Hepatocyte (in vitro differentiated cells): ENCODE measurements at regions not wholly inside any gene's neighbourhood (a gene's known extent, or its start where the extent isn't known, plus 50 kb on each side); places are given as distances from the start of the nearest gene placed in this dataset.

Experiments used
- DNase-seq: peaks from one replicate; pipeline ENCODE4 v3.0.0-alpha.2; 2016; ENCODE audit warnings: low spot score
- H2AFZ ChIP-seq: fragments of 200-600 bp; sonication (generic); 2 replicates; pipeline ENCODE4 v1.6.0; 2016; ENCODE audit warnings: antibody characterized with exemption, mild to moderate bottlenecking
- H3K27ac ChIP-seq: fragments of 200-600 bp; sonication (generic); 2 replicates; pipeline ENCODE4 v1.5.1; 2016; ENCODE audit warnings: mild to moderate bottlenecking
- H3K27me3 ChIP-seq: fragments of 200-600 bp; sonication (generic); 2 replicates; pipeline ENCODE4 v1.6.1; 2016
- H3K36me3 ChIP-seq: fragments of 200-600 bp; sonication (generic); replicated peaks from 2 replicates; pipeline ENCODE4 v1.5.1; 2016; ENCODE audit warnings: low read depth; ENCODE audit not compliant: insufficient read depth
- H3K4me1 ChIP-seq: fragments of 200-600 bp; sonication (generic); 2 replicates; pipeline ENCODE4 v1.5.1; 2016; ENCODE audit warnings: mild to moderate bottlenecking, moderate library complexity; ENCODE audit not compliant: insufficient read depth
- H3K4me2 ChIP-seq: fragments of 200-600 bp; sonication (generic); 2 replicates; pipeline ENCODE4 v1.6.0; 2016
- H3K4me3 ChIP-seq: fragments of 200-600 bp; sonication (generic); 2 replicates; pipeline ENCODE4 v1.5.1; 2016; ENCODE audit warnings: mild to moderate bottlenecking
- H3K79me2 ChIP-seq: fragments of 200-600 bp; sonication (generic); 2 replicates; pipeline ENCODE4 v1.6.0; 2017; ENCODE audit warnings: mild to moderate bottlenecking
- H3K9me2 ChIP-seq: fragments of 200-600 bp; sonication (generic); replicated peaks from 2 replicates; pipeline ENCODE4 v1.6.0; 2017; ENCODE audit warnings: mild to moderate bottlenecking; ENCODE audit not compliant: insufficient read depth
- H3K9me3 ChIP-seq: fragments of 200-600 bp; sonication (generic); 2 replicates; pipeline ENCODE4 v1.5.1; 2016; ENCODE audit warnings: low read depth, mild to moderate bottlenecking
- H4K20me1 ChIP-seq: fragments of 200-600 bp; sonication (generic); 2 replicates; pipeline ENCODE4 v1.6.0; 2016; ENCODE audit warnings: mild to moderate bottlenecking; ENCODE audit not compliant: insufficient read depth, poor library complexity, severe bottlenecking
- EZH2 ChIP-seq: fragments of 200-600 bp; sonication (generic); IDR thresholded peaks from 2 replicates; pipeline ENCODE4 v1.6.1; 2016; ENCODE audit warnings: antibody characterized with exemption, mild to moderate bottlenecking, borderline replicate concordance
- EZH2phosphoT487 ChIP-seq: fragments of 200-600 bp; sonication (generic); IDR thresholded peaks from one replicate; pipeline ENCODE4 v1.6.1; 2018; ENCODE audit warnings: antibody characterized with exemption, mild to moderate bottlenecking, low read depth, moderate library complexity; ENCODE audit not compliant: unreplicated experiment, severe bottlenecking
- WGBS: methylation state at CpG from one replicate; pipeline ENCODE4 v1.1.6; 2016; ENCODE audit warnings: low lambda C conversion rate; ENCODE audit errors: missing lambda C conversion rate; 5-methylcytosine and 5-hydroxymethylcytosine counted together
- TF ChIP-seq, protein P1 (sequence below): fragments of 200-600 bp; sonication (generic); IDR thresholded peaks from 2 replicates; pipeline ENCODE4 v1.5.1; 2016; ENCODE audit warnings: antibody characterized with exemption, mild to moderate bottlenecking; ENCODE audit not compliant: poor library complexity

DNA sequence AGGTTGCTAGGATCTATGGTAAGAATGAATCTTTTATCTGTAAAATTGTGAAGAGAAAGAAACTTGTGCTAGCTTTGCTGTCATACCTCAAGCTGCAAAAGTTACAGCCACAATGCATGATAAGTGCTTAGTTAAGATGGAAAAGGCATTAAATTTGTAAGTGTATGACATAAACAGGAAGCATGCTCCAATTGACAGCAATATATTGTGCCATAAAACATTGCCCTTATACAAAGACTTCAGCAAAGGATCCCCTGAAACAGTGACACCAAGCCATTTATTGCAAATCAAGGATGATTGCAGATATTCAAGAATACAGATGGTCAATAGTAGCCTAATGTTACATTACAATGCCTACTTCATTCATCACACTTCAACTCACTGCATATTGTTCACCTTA is 283.1 kb downstream of the CPS1 start:
- no peaks in the 10 kb centered on the region for H4K20me1 ChIP-seq
- H3K4me2 ChIP-seq: no peak overlapping the region
- no peaks in the 10 kb centered on the region for H3K36me3 ChIP-seq
- no peak overlapping the region for H2AFZ ChIP-seq
- TF ChIP-seq EZH2phosphoT487: no peak
- TF ChIP-seq, protein P1, sequence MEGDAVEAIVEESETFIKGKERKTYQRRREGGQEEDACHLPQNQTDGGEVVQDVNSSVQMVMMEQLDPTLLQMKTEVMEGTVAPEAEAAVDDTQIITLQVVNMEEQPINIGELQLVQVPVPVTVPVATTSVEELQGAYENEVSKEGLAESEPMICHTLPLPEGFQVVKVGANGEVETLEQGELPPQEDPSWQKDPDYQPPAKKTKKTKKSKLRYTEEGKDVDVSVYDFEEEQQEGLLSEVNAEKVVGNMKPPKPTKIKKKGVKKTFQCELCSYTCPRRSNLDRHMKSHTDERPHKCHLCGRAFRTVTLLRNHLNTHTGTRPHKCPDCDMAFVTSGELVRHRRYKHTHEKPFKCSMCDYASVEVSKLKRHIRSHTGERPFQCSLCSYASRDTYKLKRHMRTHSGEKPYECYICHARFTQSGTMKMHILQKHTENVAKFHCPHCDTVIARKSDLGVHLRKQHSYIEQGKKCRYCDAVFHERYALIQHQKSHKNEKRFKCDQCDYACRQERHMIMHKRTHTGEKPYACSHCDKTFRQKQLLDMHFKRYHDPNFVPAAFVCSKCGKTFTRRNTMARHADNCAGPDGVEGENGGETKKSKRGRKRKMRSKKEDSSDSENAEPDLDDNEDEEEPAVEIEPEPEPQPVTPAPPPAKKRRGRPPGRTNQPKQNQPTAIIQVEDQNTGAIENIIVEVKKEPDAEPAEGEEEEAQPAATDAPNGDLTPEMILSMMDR: no peak
- TF ChIP-seq EZH2: no peak
- no peak for DNase-seq
- no peaks in the 10 kb centered on the region for H3K27me3 ChIP-seq
- H3K4me1 ChIP-seq: no peaks in the 10 kb centered on the region
- H3K9me3 ChIP-seq: no peaks in the 10 kb centered on the region
- H3K4me3 ChIP-seq: no peak overlapping the region
- H3K27ac ChIP-seq: no peak overlapping the region
- no peaks in the 10 kb centered on the region for H3K79me2 ChIP-seq
- no peaks in the 10 kb centered on the region for H3K9me2 ChIP-seq

GRCh38 chr2:210842896-210843295 is 286.5 kb downstream of the CPS1 start:
- Histone ChIP-seq H3K36me3 (no peaks in the 10 kb centered on the region), H3K27ac (no peak overlapping the region), H3K9me3 (no peaks in the 10 kb centered on the region), H3K27me3 (no peaks in the 10 kb centered on the region), H4K20me1 (no peaks in the 10 kb centered on the region), H3K79me2 (no peaks in the 10 kb centered on the region), H3K4me1 (no peaks in the 10 kb centered on the region), H3K9me2 (no peaks in the 10 kb centered on the region), H2AFZ (no peak overlapping the region), H3K4me3 (no peak overlapping the region), H3K4me2 (no peak overlapping the region)
- DNase-seq: no peak
- 79% methylated on average over 3 of the region's 3 CpGs for WGBS
- no peak for TF ChIP-seq EZH2
- TF ChIP-seq EZH2phosphoT487: no peak
- TF ChIP-seq, protein P1: no peak

GRCh38 chr2:210844016-210844415 is 287.6 kb downstream of the CPS1 start:
- H3K9me3 ChIP-seq: no peaks in the 10 kb centered on the region
- no peak overlapping the region for H2AFZ ChIP-seq
- no peak overlapping the region for H3K4me2 ChIP-seq
- H4K20me1 ChIP-seq: no peaks in the 10 kb centered on the region
- no peaks in the 10 kb centered on the region for H3K4me1 ChIP-seq
- no peak overlapping the region for H3K27ac ChIP-seq
- no peaks in the 10 kb centered on the region for H3K36me3 ChIP-seq
- no peaks in the 10 kb centered on the region for H3K9me2 ChIP-seq
- H3K79me2 ChIP-seq: no peaks in the 10 kb centered on the region
- DNase-seq: no peak
- TF ChIP-seq EZH2phosphoT487: no peak
- TF ChIP-seq, protein P1: no peak
- TF ChIP-seq EZH2: no peak
- WGBS: 94% methylated on average over 1 of the region's 1 CpG
- no peak overlapping the region for H3K4me3 ChIP-seq
- H3K27me3 ChIP-seq: no peaks in the 10 kb centered on the region

DNA sequence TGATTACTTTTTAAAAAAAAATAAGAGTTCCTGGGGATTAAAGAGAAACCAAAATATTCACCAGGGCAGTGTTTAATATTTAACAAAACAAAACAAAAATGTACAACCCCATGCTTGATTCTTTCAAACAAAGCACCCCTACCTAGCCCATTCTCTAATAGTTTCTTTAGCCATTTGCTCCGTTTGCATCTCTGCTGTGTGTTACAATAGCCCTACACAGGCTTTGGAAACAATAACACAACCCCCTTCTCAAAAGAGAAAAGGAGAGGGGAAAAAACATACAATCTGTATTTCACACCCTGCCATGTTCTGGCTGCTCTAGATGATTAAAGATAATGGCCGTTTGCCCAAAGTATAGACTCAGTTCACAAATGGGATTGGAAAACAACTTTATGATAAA is 302.9 kb downstream of the CPS1 start:
- Histone ChIP-seq H3K79me2 (no peaks in the 10 kb centered on the region), H2AFZ (no peak overlapping the region), H3K27ac (no peak overlapping the region), H3K4me2 (no peak overlapping the region), H3K9me3 (no peaks in the 10 kb centered on the region), H3K4me3 (no peak overlapping the region), H4K20me1 (no peaks in the 10 kb centered on the region), H3K27me3 (no peaks in the 10 kb centered on the region), H3K36me3 (no peaks in the 10 kb centered on the region), H3K4me1 (no peaks in the 10 kb centered on the region), H3K9me2 (no peaks in the 10 kb centered on the region)
- no peak for DNase-seq
- no peak for TF ChIP-seq EZH2
- TF ChIP-seq, protein P1: no peak
- no peak for TF ChIP-seq EZH2phosphoT487
- 50% methylated on average over 2 of the region's 2 CpGs for WGBS
